DMS114 treated with DMSO at 0.1 percent for 48 hours (cell line): ENCODE measurements at regions not wholly inside any gene's neighbourhood (a gene's known extent, or its start where the extent isn't known, plus 50 kb on each side); places are given as distances from the start of the nearest gene placed in this dataset.

ENCODE experiments used
- DNase-seq: peaks from one replicate; lab custom pipeline; 2025; ENCODE audit not compliant: unreplicated experiment; lab: John Stamatoyannopoulos, UW

GRCh38 chr2:103942199-103942598 is 911.7 kb upstream of the POU3F3 start:
- DNase-seq: no peak

GRCh38 chr2:103945083-103945482 is 908.8 kb upstream of the POU3F3 start:
- DNase-seq: no peak

GRCh38 chr2:103959174-103960128 is 894.5 kb upstream of the POU3F3 start:
- peak; percentile 1 for DNase-seq

- no peak for DNase-seq
These were observed 893.8 kb upstream of the POU3F3 start for GRCh38 chr2:103960129-103960513.

GRCh38 chr2:103960951-103961350 is 893.0 kb upstream of the POU3F3 start:
- no peak for DNase-seq

- DNase-seq: no peak
These were observed 892.1 kb upstream of the POU3F3 start for GRCh38 chr2:103961862-103962261.

GRCh38 chr2:103962670-103963069 is 891.2 kb upstream of the POU3F3 start:
- no peak for DNase-seq

GRCh38 chr2:103963146-103963725 is 890.7 kb upstream of the POU3F3 start:
- no peak for DNase-seq

- no peak for DNase-seq
These were observed 876.7 kb upstream of the POU3F3 start for GRCh38 chr2:103977241-103977640.

GRCh38 chr2:103977668-103978067 is 876.2 kb upstream of the POU3F3 start:
- DNase-seq: no peak

- DNase-seq: no peak
These were observed 873.5 kb upstream of the POU3F3 start for GRCh38 chr2:103980401-103980800.

- DNase-seq: no peak
These were observed 871.2 kb upstream of the POU3F3 start for GRCh38 chr2:103982691-103983090.

GRCh38 chr2:103986001-103986400 is 867.9 kb upstream of the POU3F3 start:
- no peak for DNase-seq

GRCh38 chr2:103991591-103991990 is 862.3 kb upstream of the POU3F3 start:
- no peak for DNase-seq

GRCh38 chr2:104004821-104005220 is 849.1 kb upstream of the POU3F3 start:
- DNase-seq: no peak

- DNase-seq: no peak
These were observed 837.1 kb upstream of the POU3F3 start for GRCh38 chr2:104016801-104017200.

GRCh38 chr2:104023306-104023705 is 830.6 kb upstream of the POU3F3 start:
- DNase-seq: no peak

- DNase-seq: no peak
These were observed 830.1 kb upstream of the POU3F3 start for GRCh38 chr2:104023765-104024164.

- DNase-seq: no peak
These were observed 828.6 kb upstream of the POU3F3 start for GRCh38 chr2:104025295-104025694.

GRCh38 chr2:104026725-104027124 is 827.2 kb upstream of the POU3F3 start:
- DNase-seq: no peak

- no peak for DNase-seq
These were observed 826.6 kb upstream of the POU3F3 start for GRCh38 chr2:104027321-104027720.

GRCh38 chr2:104028061-104028460 is 825.9 kb upstream of the POU3F3 start:
- DNase-seq: no peak
